Kidney (tissue), 13 donors: ENCODE measurements at regions not wholly inside any gene's neighbourhood (a gene's known extent, or its start where the extent isn't known, plus 50 kb on each side); places are given as distances from the start of the nearest gene placed in this dataset.

Experiments
- DNase-seq, 5 donors: peaks; one replicate each; pipeline ENCODE4 v3.0.0-alpha.2; 2013 to 2020
- FAIRE-seq: peaks from 2 replicates; lab custom pipeline; 2012; peaks lifted over from hg19 to GRCh38; lab: Jason Lieb, UNC
- H3K27ac ChIP-seq, 2 donors: one replicate each; pipeline ENCODE4 v1.7.0; 2013; ENCODE audit warnings: low read depth in 2 of 2, low read length in 2 of 2, inconsistent platforms in 1 of 2
- H3K27me3 ChIP-seq: one replicate; pipeline ENCODE4 v1.7.1; 2013; ENCODE audit warnings: low read length, inconsistent platforms; ENCODE audit not compliant: control insufficient read depth, insufficient read depth
- H3K36me3 ChIP-seq, 3 donors: one replicate each; pipeline versions ENCODE4 v1.7.0 to v1.7.1; 2013; ENCODE audit warnings: low read length in 3 of 3, control low read depth in 1 of 3, inconsistent platforms in 1 of 3; ENCODE audit not compliant: insufficient read depth in 3 of 3, control insufficient read depth in 2 of 3
- H3K4me1 ChIP-seq, 3 donors: one replicate each; pipeline versions ENCODE4 v1.7.0 to v1.7.1; 2013; ENCODE audit warnings: low read length in 3 of 3, inconsistent platforms in 1 of 3, low read depth in 1 of 3; ENCODE audit not compliant: control insufficient read depth in 2 of 3, insufficient read depth in 2 of 3
- H3K4me3 ChIP-seq, 3 donors: one replicate each; pipeline versions ENCODE4 v1.7.0 to v1.8.1; 2013; ENCODE audit warnings: low read length in 3 of 3, control low read depth in 1 of 3, inconsistent platforms in 1 of 3
- H3K9ac ChIP-seq, 3 donors: one replicate each; pipeline versions ENCODE4 v1.7.0 to v1.7.1; 2013; ENCODE audit warnings: low read length in 3 of 3, control low read depth in 1 of 3, inconsistent platforms in 1 of 3
- H3K9me3 ChIP-seq, 3 donors: one replicate each; pipeline versions ENCODE4 v1.7.0 to v1.7.1; 2013; ENCODE audit warnings: low read length in 3 of 3, control low read depth in 1 of 3, inconsistent platforms in 1 of 3; ENCODE audit not compliant: control insufficient read depth in 2 of 3, insufficient read depth in 1 of 3
- intact Hi-C: fragments of 100-400 bp; cut with DNase I; formaldehyde crosslinking; loops from one replicate; pipeline ENCODE4 v1.11.1; 2022
- TF ChIP-seq, protein P1 (sequence below): IDR thresholded peaks from 3 replicates; pipeline ENCODE4 v1.5.1; 2012; ENCODE audit warnings: mild to moderate bottlenecking, moderate library complexity, borderline replicate concordance; ENCODE audit not compliant: insufficient read depth; ENCODE audit errors: extremely low read depth
- donor health status: control.
- donor health status: control.
- donor health status: control.
- donor health status: control.
- donor health status: control.
- donor health status: DM: yes; HTN: yes; CAD: no.
- donor health status: Normal renal cell carcinoma (clear cell type).

GRCh38 chr5:6904860-6905259, 191.6 kb downstream of the TENT4A start:
- DNase-seq (peak in 2 of 5 donors; percentile 8 to 16), FAIRE-seq (no peak)
- H3K27ac ChIP-seq = peak overlapping the region in 1 of 2 donors; percentile 13
- H3K27me3 ChIP-seq = no peaks in the 10 kb centered on the region
- intact Hi-C loops = no loop called here
- no peak overlapping the region for H3K4me3 ChIP-seq
- TF ChIP-seq, protein P1, sequence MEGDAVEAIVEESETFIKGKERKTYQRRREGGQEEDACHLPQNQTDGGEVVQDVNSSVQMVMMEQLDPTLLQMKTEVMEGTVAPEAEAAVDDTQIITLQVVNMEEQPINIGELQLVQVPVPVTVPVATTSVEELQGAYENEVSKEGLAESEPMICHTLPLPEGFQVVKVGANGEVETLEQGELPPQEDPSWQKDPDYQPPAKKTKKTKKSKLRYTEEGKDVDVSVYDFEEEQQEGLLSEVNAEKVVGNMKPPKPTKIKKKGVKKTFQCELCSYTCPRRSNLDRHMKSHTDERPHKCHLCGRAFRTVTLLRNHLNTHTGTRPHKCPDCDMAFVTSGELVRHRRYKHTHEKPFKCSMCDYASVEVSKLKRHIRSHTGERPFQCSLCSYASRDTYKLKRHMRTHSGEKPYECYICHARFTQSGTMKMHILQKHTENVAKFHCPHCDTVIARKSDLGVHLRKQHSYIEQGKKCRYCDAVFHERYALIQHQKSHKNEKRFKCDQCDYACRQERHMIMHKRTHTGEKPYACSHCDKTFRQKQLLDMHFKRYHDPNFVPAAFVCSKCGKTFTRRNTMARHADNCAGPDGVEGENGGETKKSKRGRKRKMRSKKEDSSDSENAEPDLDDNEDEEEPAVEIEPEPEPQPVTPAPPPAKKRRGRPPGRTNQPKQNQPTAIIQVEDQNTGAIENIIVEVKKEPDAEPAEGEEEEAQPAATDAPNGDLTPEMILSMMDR = no peak
- H3K36me3 ChIP-seq = no peaks in the 10 kb centered on the region
- H3K9ac ChIP-seq = no peak overlapping the region
- H3K4me1 ChIP-seq = peaks cover 0 to 4% (median 3%) of the 10 kb centered on the region in 3 donors
- H3K9me3 ChIP-seq = no peaks in the 10 kb centered on the region

DNA sequence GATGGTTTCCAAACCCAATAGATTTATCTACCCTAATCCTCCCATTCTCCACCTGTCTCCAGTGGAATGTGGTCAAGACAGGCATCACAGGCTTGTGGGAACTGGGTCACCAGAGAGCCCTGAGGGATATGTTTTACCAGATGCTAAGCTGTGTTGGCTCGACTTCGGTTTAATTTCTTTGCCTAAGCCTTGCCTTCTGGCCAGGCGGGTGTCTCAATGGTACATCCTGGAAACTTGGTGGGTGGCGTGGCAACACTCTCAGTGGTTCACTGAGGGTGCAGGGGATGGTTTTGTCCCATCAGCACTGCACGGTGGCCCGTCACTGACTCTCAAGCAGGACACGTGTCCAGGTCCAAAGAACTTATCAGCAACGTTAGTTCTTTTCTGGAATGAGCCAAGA, 192.2 kb downstream of the TENT4A start:
- no peak overlapping the region for H3K9ac ChIP-seq
- no peak for FAIRE-seq
- intact Hi-C loops = no loop called here

GRCh38 chr5:6905883-6906282, 192.7 kb downstream of the TENT4A start:
- DNase-seq (peak in 2 of 5 donors; percentile 2 to 13), FAIRE-seq (no peak)
- intact Hi-C loops = no loop called here
- H3K27ac ChIP-seq = no peak overlapping the region
- no peak overlapping the region for H3K4me3 ChIP-seq
- H3K4me1 ChIP-seq = peaks cover 0 to 4% (median 0%) of the 10 kb centered on the region in 3 donors
- no peaks in the 10 kb centered on the region for H3K36me3 ChIP-seq
- TF ChIP-seq, protein P1 = no peak
- H3K9ac ChIP-seq = no peak overlapping the region
- H3K27me3 ChIP-seq = no peaks in the 10 kb centered on the region
- no peaks in the 10 kb centered on the region for H3K9me3 ChIP-seq

More for the DNA sequence above, 192.2 kb downstream of the TENT4A start:
- H3K36me3 ChIP-seq = no peaks in the 10 kb centered on the region
- no peak for DNase-seq
- no peaks in the 10 kb centered on the region for H3K9me3 ChIP-seq
- no peak overlapping the region for H3K27ac ChIP-seq
- peaks cover 0 to 4% (median 3%) of the 10 kb centered on the region in 3 donors for H3K4me1 ChIP-seq
- peak overlapping the region in 1 of 3 donors; percentile 4 for H3K4me3 ChIP-seq
- no peaks in the 10 kb centered on the region for H3K27me3 ChIP-seq
- TF ChIP-seq, protein P1 = no peak
